Naive thymus-derived CD4-positive, alpha-beta T cell (primary cell): ENCODE measurements at regions not wholly inside any gene's neighbourhood (a gene's known extent, or its start where the extent isn't known, plus 50 kb on each side); places are given as distances from the start of the nearest gene placed in this dataset.

Experiments used
- ATAC-seq: fragments of 150-1000 bp; cut with Tn5 transposase; 2 replicates; pipeline ENCODE4 v1.10.0; 2021; ENCODE audit warnings: mild to moderate bottlenecking, moderate library complexity
- CTCF ChIA-PET: fragments of 350-600 bp; sonication (Branson Sonifier 250); formaldehyde crosslinking; loops from one replicate; lab custom pipeline; 2021; ENCODE audit warnings: antibody characterized with exemption; lab: Charles Lee
- POLR2A ChIA-PET: fragments of 350-600 bp; sonication (Branson Sonifier 250); formaldehyde crosslinking; loops from one replicate; lab custom pipeline; 2021; ENCODE audit warnings: antibody characterized with exemption, inconsistent platforms; lab: Charles Lee
- DNase-seq, 9 donors: peaks; one replicate each; pipeline versions ENCODE4 v3.0.0 to v3.0.0-alpha.2; 2020 to 2022; ENCODE audit warnings: mixed read lengths in 1 of 9
- H3K27ac ChIP-seq: one replicate; pipeline ENCODE4 v1.7.0; 2013; ENCODE audit warnings: mild to moderate bottlenecking, low read depth, low read length, moderate library complexity
- H3K27me3 ChIP-seq, 2 donors: one replicate each; pipeline ENCODE4 v1.7.0; 2013; ENCODE audit warnings: low read length in 2 of 2, mild to moderate bottlenecking in 2 of 2, moderate library complexity in 2 of 2; ENCODE audit not compliant: control insufficient read depth in 2 of 2, insufficient read depth in 2 of 2
- H3K36me3 ChIP-seq, 3 experiments: 1 replicate in 2 of 3; 2 replicates in 1 of 3; pipeline ENCODE4 v1.7.0; 2013; ENCODE audit warnings: low read length in 3 of 3, mild to moderate bottlenecking in 3 of 3, moderate library complexity in 1 of 3; ENCODE audit not compliant: insufficient read depth in 3 of 3, control insufficient read depth in 2 of 3
- H3K4me1 ChIP-seq, 2 donors: one replicate each; pipeline ENCODE4 v1.7.0; 2013; ENCODE audit warnings: low read length in 2 of 2, mild to moderate bottlenecking in 2 of 2, moderate library complexity in 1 of 2; ENCODE audit not compliant: control insufficient read depth in 2 of 2, insufficient read depth in 2 of 2
- H3K4me3 ChIP-seq: 2 replicates; pipeline ENCODE4 v1.7.0; 2013; ENCODE audit warnings: mild to moderate bottlenecking, low read length
- H3K9me3 ChIP-seq, 3 experiments: 1 replicate in 2 of 3; 2 replicates in 1 of 3; pipeline ENCODE4 v1.7.0; 2013; ENCODE audit warnings: low read length in 3 of 3; ENCODE audit not compliant: control insufficient read depth in 2 of 3
- H3K27ac Mint-ChIP-seq, 9 donors: one replicate each; pipeline ENCODE4 v1.8.0; 2020 to 2022; ENCODE audit warnings: mixed read lengths in 9 of 9, mild to moderate bottlenecking in 8 of 9, moderate library complexity in 5 of 9, inconsistent platforms in 2 of 9
- H3K27me3 Mint-ChIP-seq, 5 donors: one replicate each; pipeline ENCODE4 v1.8.0; 2021 to 2022; ENCODE audit warnings: mixed read lengths in 5 of 5, mild to moderate bottlenecking in 1 of 5
- H3K36me3 Mint-ChIP-seq, 5 donors: one replicate each; pipeline ENCODE4 v1.8.0; 2020 to 2022; ENCODE audit warnings: mixed read lengths in 5 of 5, mild to moderate bottlenecking in 3 of 5, inconsistent platforms in 1 of 5
- H3K4me1 Mint-ChIP-seq, 7 donors: one replicate each; pipeline ENCODE4 v1.8.0; 2020 to 2022; ENCODE audit warnings: mixed read lengths in 7 of 7, mild to moderate bottlenecking in 3 of 7, inconsistent platforms in 1 of 7
- H3K4me3 Mint-ChIP-seq, 10 donors: one replicate each; pipeline ENCODE4 v1.8.0; 2020 to 2022; ENCODE audit warnings: mild to moderate bottlenecking in 10 of 10, mixed read lengths in 10 of 10, moderate library complexity in 6 of 10, inconsistent platforms in 2 of 10
- H3K9me3 Mint-ChIP-seq, 11 donors: one replicate each; pipeline ENCODE4 v1.8.0; 2020 to 2022; ENCODE audit warnings: mixed read lengths in 11 of 11, mild to moderate bottlenecking in 4 of 11, inconsistent platforms in 1 of 11, moderate library complexity in 1 of 11
- intact Hi-C, 2 donors: fragments of 100-400 bp; cut with micrococcal nuclease; formaldehyde crosslinking; loops; one replicate each; pipeline ENCODE4 v1.15.1; 2023

GRCh38 chr14:101133068-101133467 is 229.5 kb upstream of the RTL1 start:
- ATAC-seq = no peak
- intact Hi-C loops = no loop called here
- Mint-ChIP-seq H3K4me1 (peaks cover 0 to 8% (median 0%) of the 10 kb centered on the region in 7 donors), H3K9me3 (peaks cover 0 to 3% (median 0%) of the 10 kb centered on the region in 11 donors), H3K36me3 (peaks cover 0 to 3% (median 0%) of the 10 kb centered on the region in 5 donors), H3K4me3 (no peak overlapping the region), H3K27me3 (peaks cover 11 to 63% (median 39%) of the 10 kb centered on the region in 5 donors), H3K27ac (no peak overlapping the region)
- POLR2A ChIA-PET = no interaction called here
- Histone ChIP-seq H3K36me3 (no peaks in the 10 kb centered on the region), H3K4me3 (no peak overlapping the region), H3K27ac (no peak overlapping the region), H3K9me3 (no peaks in the 10 kb centered on the region), H3K27me3 (no peaks in the 10 kb centered on the region), H3K4me1 (no peaks in the 10 kb centered on the region)
- CTCF ChIA-PET = no interaction called here
- DNase-seq = no peak

- no peak for ATAC-seq
- Histone ChIP-seq H3K4me3 (no peak overlapping the region), H3K9me3 (no peaks in the 10 kb centered on the region), H3K27ac (no peak overlapping the region), H3K27me3 (no peaks in the 10 kb centered on the region), H3K36me3 (no peaks in the 10 kb centered on the region), H3K4me1 (no peaks in the 10 kb centered on the region)
- CTCF ChIA-PET = no interaction called here
- Mint-ChIP-seq H3K9me3 (peaks cover 0 to 3% (median 0%) of the 10 kb centered on the region in 11 donors), H3K4me1 (peaks cover 0 to 8% (median 0%) of the 10 kb centered on the region in 7 donors), H3K27me3 (peaks cover 10 to 51% (median 29%) of the 10 kb centered on the region in 5 donors), H3K27ac (no peak overlapping the region), H3K4me3 (no peak overlapping the region), H3K36me3 (peaks cover 0 to 3% (median 0%) of the 10 kb centered on the region in 5 donors)
- intact Hi-C loops = no loop called here
- no peak for DNase-seq
- POLR2A ChIA-PET = no interaction called here
Measured at GRCh38 chr14:101134161-101134631, 230.7 kb upstream of the RTL1 start.

GRCh38 chr14:101134851-101135433 is 231.4 kb upstream of the RTL1 start:
- peaks cover 0 to 3% (median 0%) of the 10 kb centered on the region in 5 donors for H3K36me3 Mint-ChIP-seq
- peaks cover 0 to 8% (median 0%) of the 10 kb centered on the region in 7 donors for H3K4me1 Mint-ChIP-seq
- no peak overlapping the region for H3K4me3 Mint-ChIP-seq
- intact Hi-C loops = no loop called here
- H3K27ac Mint-ChIP-seq = no peak overlapping the region
- Histone ChIP-seq H3K4me1 (no peaks in the 10 kb centered on the region), H3K36me3 (no peaks in the 10 kb centered on the region), H3K27me3 (no peaks in the 10 kb centered on the region), H3K9me3 (no peaks in the 10 kb centered on the region), H3K27ac (no peak overlapping the region), H3K4me3 (no peak overlapping the region)
- ChIA-PET POLR2A (no interaction called here), CTCF (no interaction called here)
- H3K27me3 Mint-ChIP-seq = peaks cover 5 to 46% (median 22%) of the 10 kb centered on the region in 5 donors
- H3K9me3 Mint-ChIP-seq = peaks cover 0 to 6% (median under 1%) of the 10 kb centered on the region in 11 donors
- ATAC-seq = no peak
- peak in 1 of 9 donors; percentile 15 for DNase-seq

DNA sequence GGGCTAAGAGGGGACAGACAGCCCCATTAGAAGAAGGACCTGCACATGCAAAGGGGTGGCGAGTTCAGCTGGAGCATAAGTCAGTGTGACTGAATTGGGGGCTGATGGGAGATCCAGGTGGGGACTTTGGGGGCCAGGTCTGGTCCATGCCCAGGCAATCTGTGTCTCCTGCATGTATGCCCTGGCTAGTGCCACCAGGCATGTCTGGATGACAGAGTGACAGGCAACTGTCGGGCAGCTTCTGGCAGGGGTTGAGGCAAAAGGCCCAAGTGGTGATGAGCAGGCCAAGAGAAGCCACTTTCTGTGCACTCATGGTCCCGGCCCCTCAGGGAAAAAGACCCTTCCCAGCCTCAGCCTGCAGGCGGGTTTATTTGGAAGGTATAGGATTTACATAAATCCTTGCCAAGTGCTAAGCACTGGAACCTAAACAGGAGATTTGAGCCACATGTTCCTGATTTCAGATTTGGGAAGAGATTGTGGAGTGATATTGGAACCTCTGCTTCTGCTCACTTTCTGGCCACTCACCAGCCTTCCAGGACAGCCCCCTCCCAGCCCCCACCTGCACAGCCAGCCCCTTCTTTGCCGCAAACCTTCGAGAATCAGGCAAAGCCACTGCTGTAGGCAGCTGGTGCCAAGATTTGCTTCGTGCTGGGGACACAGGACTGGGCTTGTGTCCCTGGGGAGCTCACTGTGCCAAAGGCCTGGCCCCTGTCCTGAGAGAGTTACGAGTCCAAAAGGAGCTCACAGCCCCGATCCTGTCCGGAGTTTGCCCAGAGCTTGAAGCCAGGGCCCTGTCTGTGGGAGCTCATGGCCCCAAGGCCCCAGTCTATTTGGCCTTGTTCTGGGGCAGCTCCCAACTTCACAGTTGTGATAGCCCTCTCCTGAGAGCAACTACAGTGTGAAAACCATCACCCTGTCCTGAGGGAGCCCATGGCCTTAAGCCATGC is 232.5 kb upstream of the RTL1 start:
- POLR2A ChIA-PET = no interaction called here
- H3K4me1 ChIP-seq = no peaks in the 10 kb centered on the region
- DNase-seq = no peak
- no peak overlapping the region for H3K4me3 Mint-ChIP-seq
- H3K27ac Mint-ChIP-seq = no peak overlapping the region
- no peaks in the 10 kb centered on the region for H3K36me3 ChIP-seq
- peaks cover 0 to 6% (median 0%) of the 10 kb centered on the region in 5 donors for H3K36me3 Mint-ChIP-seq
- no peak overlapping the region for H3K4me3 ChIP-seq
- H3K9me3 ChIP-seq = no peaks in the 10 kb centered on the region
- peaks cover 10 to 46% (median 18%) of the 10 kb centered on the region in 5 donors for H3K27me3 Mint-ChIP-seq
- H3K4me1 Mint-ChIP-seq = peaks cover 0 to 8% (median 0%) of the 10 kb centered on the region in 7 donors
- CTCF ChIA-PET = no interaction called here
- no peaks in the 10 kb centered on the region for H3K27me3 ChIP-seq
- peaks cover 0 to 17% (median 10%) of the 10 kb centered on the region in 11 donors for H3K9me3 Mint-ChIP-seq
- no peak for ATAC-seq
- H3K27ac ChIP-seq = no peak overlapping the region
- intact Hi-C loops = no loop called here

- H3K4me1 ChIP-seq = no peaks in the 10 kb centered on the region
- ATAC-seq (no peak), DNase-seq (no peak)
- Mint-ChIP-seq H3K27ac (no peak overlapping the region), H3K27me3 (peaks cover 10 to 54% (median 24%) of the 10 kb centered on the region in 5 donors), H3K9me3 (peaks cover 4 to 28% (median 19%) of the 10 kb centered on the region in 11 donors), H3K4me1 (peaks cover 0 to 8% (median 0%) of the 10 kb centered on the region in 7 donors), H3K4me3 (no peak overlapping the region), H3K36me3 (peaks cover 0 to 9% (median 4%) of the 10 kb centered on the region in 5 donors)
- no peak overlapping the region for H3K4me3 ChIP-seq
- H3K27ac ChIP-seq = no peak overlapping the region
- no peaks in the 10 kb centered on the region for H3K27me3 ChIP-seq
- H3K9me3 ChIP-seq = no peaks in the 10 kb centered on the region
- H3K36me3 ChIP-seq = no peaks in the 10 kb centered on the region
- CTCF ChIA-PET = no interaction called here
- POLR2A ChIA-PET = no interaction called here
- intact Hi-C loops = no loop called here
Measured at GRCh38 chr14:101137234-101137633, 233.7 kb upstream of the RTL1 start.

GRCh38 chr14:101147848-101148247 is 244.3 kb upstream of the RTL1 start:
- POLR2A ChIA-PET = no interaction called here
- ATAC-seq = no peak

More at GRCh38 chr14:101147848-101148247, 244.3 kb upstream of the RTL1 start:
- intact Hi-C loops = no loop called here
- DNase-seq = no peak
- H3K4me3 Mint-ChIP-seq = no peak overlapping the region
- H3K27me3 ChIP-seq = no peaks in the 10 kb centered on the region
- CTCF ChIA-PET = no interaction called here
- H3K4me1 Mint-ChIP-seq = no peaks in the 10 kb centered on the region
- no peak overlapping the region for H3K27ac ChIP-seq
- H3K4me3 ChIP-seq = no peak overlapping the region
- H3K36me3 ChIP-seq = no peaks in the 10 kb centered on the region
- H3K4me1 ChIP-seq = no peaks in the 10 kb centered on the region
- peaks cover 0 to 7% (median 0%) of the 10 kb centered on the region in 3 experiments for H3K9me3 ChIP-seq
- H3K36me3 Mint-ChIP-seq = peaks cover 0 to 10% (median 2%) of the 10 kb centered on the region in 5 donors
- peaks cover 2 to 32% (median 22%) of the 10 kb centered on the region in 5 donors for H3K27me3 Mint-ChIP-seq
- H3K27ac Mint-ChIP-seq = no peak overlapping the region
- peaks cover 7 to 55% (median 34%) of the 10 kb centered on the region in 11 donors for H3K9me3 Mint-ChIP-seq
